ENCODE measurements at regions not wholly inside any gene's neighbourhood (a gene's known extent, or its start where the extent isn't known, plus 50 kb on each side); places are given as distances from the start of the nearest gene placed in this dataset.

DNA sequence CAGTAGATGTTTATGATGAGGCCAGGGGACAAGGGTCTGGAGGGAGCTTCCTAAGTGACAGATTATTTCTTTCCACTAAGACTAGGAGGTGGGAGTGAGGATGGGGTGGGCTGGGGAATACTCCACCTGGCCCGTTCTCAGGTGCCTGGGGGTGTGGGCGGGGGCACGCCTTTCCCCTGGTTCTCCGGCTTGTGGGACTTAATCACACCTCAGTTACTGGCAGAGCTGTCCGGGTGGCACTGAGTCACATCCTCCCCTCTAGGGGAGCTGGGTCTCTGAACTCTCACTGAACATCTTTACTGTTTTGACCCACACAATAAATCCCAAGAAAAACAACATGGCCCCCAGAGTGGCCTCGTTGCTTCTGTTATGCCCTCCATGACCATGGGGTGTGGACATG, 332.8 kb downstream of the MAF start:
- no peak overlapping the region for H3K27ac Mint-ChIP-seq
- peaks cover 13% of the 10 kb centered on the region for H3K4me1 Mint-ChIP-seq
- Histone ChIP-seq H3F3A (replicated peaks; ENCODE audit: low read depth) (no peaks in the 10 kb centered on the region), H3K79me2 (replicated peaks; ENCODE audit: insufficient read depth) (no peaks in the 10 kb centered on the region), H3K4me1 (ENCODE audit: insufficient read depth) (0 out of 2 replicates have a peak, but pooled peaks cover 7% of the 10 kb centered on the region), H2AFZ (no peak overlapping the region), H3K4me2 (no peak overlapping the region), H4K20me1 (replicated peaks; ENCODE audit: insufficient read depth) (no peaks in the 10 kb centered on the region), H3K4me3 (no peak overlapping the region), H3K27me3 (ENCODE audit: insufficient read depth) (no peaks in the 10 kb centered on the region), H3K9me2 (ENCODE audit: insufficient read depth) (peaks cover 38% of the 10 kb centered on the region), H3K27ac (ENCODE audit: low read depth) (no peak overlapping the region), H3K36me3 (ENCODE audit: insufficient read depth) (no peaks in the 10 kb centered on the region)
- H3K27me3 Mint-ChIP-seq (ENCODE audit: insufficient read depth, low read depth, poor library complexity): peaks cover 4% of the 10 kb centered on the region
- H3K4me3 Mint-ChIP-seq: no peak overlapping the region
- H3K9me3 Mint-ChIP-seq: no peaks in the 10 kb centered on the region
- ATAC-seq: no peak
- no peaks in the 10 kb centered on the region for H3K36me3 Mint-ChIP-seq (ENCODE audit: low read depth)
- no peak for TF ChIP-seq CTCF (conservative IDR thresholded peaks at IDR 0.05; ENCODE audit: low read depth in 2 of 2)
- TF ChIP-seq NANOG (IDR thresholded peaks at IDR 0.05; ENCODE audit: borderline replicate concordance): no peak
- no peak for TF ChIP-seq JUNB (IDR thresholded peaks at IDR 0.05; ENCODE audit: unreplicated experiment)
- no peak for TF ChIP-seq REST (IDR thresholded peaks at IDR 0.05; ENCODE audit: unreplicated experiment)
- no peak for TF ChIP-seq CREB1 (CRISPR knock-in tag; IDR thresholded peaks at IDR 0.05; ENCODE audit: low read depth)
- no peak for TF ChIP-seq ZNF462 (CRISPR knock-in tag; IDR thresholded peaks at IDR 0.05)
- TF ChIP-seq STAT1 (IDR thresholded peaks at IDR 0.05; ENCODE audit: unreplicated experiment): no peak
- TF ChIP-seq EZH2phosphoT487 (IDR thresholded peaks at IDR 0.05; ENCODE audit: unreplicated experiment): no peak
- no peak for TF ChIP-seq ZNF114 (CRISPR knock-in tag; IDR thresholded peaks at IDR 0.05)
- no peak for TF ChIP-seq POLR2AphosphoS5 (IDR thresholded peaks at IDR 0.05; ENCODE audit: low read depth)
- TF ChIP-seq ZNF331 (CRISPR knock-in tag; IDR thresholded peaks at IDR 0.05; ENCODE audit: low read depth): no peak
- TF ChIP-seq EZH2 (IDR thresholded peaks at IDR 0.05; ENCODE audit: low read depth, unreplicated experiment): no peak
- TF ChIP-seq, protein P1, sequence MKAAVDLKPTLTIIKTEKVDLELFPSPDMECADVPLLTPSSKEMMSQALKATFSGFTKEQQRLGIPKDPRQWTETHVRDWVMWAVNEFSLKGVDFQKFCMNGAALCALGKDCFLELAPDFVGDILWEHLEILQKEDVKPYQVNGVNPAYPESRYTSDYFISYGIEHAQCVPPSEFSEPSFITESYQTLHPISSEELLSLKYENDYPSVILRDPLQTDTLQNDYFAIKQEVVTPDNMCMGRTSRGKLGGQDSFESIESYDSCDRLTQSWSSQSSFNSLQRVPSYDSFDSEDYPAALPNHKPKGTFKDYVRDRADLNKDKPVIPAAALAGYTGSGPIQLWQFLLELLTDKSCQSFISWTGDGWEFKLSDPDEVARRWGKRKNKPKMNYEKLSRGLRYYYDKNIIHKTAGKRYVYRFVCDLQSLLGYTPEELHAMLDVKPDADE (IDR thresholded peaks at IDR 0.05): no peak
- no peak for DNase-seq (ENCODE audit: low spot score)
